ENCODE measurements at regions not wholly inside any gene's neighbourhood (a gene's known extent, or its start where the extent isn't known, plus 50 kb on each side); places are given as distances from the start of the nearest gene placed in this dataset.

DNA sequence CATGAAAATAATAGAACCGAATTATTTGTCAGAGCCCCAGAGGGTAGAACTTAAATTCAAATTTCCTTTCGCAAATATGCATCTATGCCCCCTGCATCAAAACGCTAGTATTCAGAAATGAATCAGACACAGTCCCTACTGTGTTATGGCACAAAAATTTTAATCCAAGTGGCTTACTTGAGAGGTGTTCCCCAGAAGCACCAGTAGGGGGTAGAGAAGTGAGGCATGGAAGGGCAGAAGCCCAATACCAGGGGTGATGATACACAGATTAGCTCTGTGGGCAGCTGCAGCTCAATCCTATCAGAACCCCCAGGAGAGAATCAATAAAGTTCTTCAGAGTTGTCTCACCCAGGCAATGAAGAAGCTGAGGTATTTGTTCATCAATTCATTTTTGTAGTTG, 342.2 kb downstream of the OMA1 start:
- no peaks in the 10 kb centered on the region for H3K27me3 ChIP-seq (ENCODE audit: insufficient read depth, low read depth, severe bottlenecking)
- H3K4me3 ChIP-seq (ENCODE audit: low read depth, low read length) = no peak overlapping the region
- DNase-seq = peak; percentile 13
- TF ChIP-seq, protein P1, sequence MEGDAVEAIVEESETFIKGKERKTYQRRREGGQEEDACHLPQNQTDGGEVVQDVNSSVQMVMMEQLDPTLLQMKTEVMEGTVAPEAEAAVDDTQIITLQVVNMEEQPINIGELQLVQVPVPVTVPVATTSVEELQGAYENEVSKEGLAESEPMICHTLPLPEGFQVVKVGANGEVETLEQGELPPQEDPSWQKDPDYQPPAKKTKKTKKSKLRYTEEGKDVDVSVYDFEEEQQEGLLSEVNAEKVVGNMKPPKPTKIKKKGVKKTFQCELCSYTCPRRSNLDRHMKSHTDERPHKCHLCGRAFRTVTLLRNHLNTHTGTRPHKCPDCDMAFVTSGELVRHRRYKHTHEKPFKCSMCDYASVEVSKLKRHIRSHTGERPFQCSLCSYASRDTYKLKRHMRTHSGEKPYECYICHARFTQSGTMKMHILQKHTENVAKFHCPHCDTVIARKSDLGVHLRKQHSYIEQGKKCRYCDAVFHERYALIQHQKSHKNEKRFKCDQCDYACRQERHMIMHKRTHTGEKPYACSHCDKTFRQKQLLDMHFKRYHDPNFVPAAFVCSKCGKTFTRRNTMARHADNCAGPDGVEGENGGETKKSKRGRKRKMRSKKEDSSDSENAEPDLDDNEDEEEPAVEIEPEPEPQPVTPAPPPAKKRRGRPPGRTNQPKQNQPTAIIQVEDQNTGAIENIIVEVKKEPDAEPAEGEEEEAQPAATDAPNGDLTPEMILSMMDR (IDR thresholded peaks at IDR 0.05; ENCODE audit: low read depth, low read length) = peak; percentile 51
- no peaks in the 10 kb centered on the region for H3K9me3 ChIP-seq (ENCODE audit: severe bottlenecking)
- H3K36me3 ChIP-seq = no peaks in the 10 kb centered on the region
- no peak overlapping the region for H3K27ac ChIP-seq

DNA sequence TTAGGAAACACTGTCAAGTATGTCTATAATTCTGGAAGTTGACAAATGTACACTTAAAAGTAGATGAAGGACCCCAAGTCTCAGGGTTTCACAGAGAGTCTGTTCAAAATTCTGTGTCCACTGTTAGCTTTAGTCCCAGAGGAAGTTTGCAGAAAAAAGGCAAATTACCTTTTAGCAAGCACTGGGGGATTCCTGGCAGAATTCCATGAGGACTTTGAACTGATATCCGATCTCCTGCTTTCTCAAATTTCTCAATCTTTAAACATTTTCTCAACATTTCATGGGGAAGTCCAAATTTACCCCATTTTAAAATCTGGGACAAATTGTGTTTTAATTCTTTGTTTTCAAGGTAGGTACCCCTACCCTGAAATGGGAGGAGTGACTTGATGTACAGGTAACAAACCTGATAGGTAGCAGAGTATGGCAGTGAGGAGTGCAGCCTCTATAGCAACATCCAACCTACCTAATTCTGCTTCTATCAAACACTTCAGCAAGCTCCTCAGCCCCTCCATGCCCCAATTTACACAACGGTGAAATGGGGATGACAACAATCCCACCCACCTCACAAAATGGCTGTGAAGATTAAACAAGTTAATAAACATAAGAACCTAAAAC, 344.9 kb downstream of the OMA1 start:
- Histone ChIP-seq H3K9me3 (ENCODE audit: severe bottlenecking) (no peaks in the 10 kb centered on the region), H3K36me3 (no peaks in the 10 kb centered on the region), H3K4me3 (ENCODE audit: low read depth, low read length) (no peak overlapping the region), H3K27me3 (ENCODE audit: insufficient read depth, low read depth, severe bottlenecking) (no peaks in the 10 kb centered on the region), H3K27ac (no peak overlapping the region)
- DNase-seq = no peak
- TF ChIP-seq, protein P1 (IDR thresholded peaks at IDR 0.05; ENCODE audit: low read depth, low read length) = no peak

DNA sequence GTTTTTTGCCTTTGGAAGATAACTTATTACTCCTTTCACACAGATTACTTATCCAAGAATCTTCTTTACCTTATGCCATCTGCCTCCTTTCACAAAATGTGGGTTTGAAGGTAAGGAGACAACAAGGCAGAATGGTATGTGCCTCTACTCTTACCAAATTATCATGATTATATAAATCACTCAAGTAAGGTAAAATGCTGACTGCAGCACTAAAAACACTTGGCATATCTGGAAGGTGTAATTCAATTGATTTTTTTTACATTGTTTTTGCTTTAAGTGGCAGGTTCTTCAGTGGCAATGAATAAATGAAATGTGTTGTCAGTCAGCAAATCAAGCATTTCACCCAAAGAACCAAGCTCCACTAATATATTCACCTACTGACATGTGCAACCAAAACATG, 346.1 kb downstream of the OMA1 start:
- H3K27me3 ChIP-seq (ENCODE audit: insufficient read depth, low read depth, severe bottlenecking) = no peaks in the 10 kb centered on the region
- no peak for DNase-seq
- TF ChIP-seq, protein P1 (IDR thresholded peaks at IDR 0.05; ENCODE audit: low read depth, low read length) = no peak
- H3K36me3 ChIP-seq = no peaks in the 10 kb centered on the region
- H3K27ac ChIP-seq = no peak overlapping the region
- H3K4me3 ChIP-seq (ENCODE audit: low read depth, low read length) = no peak overlapping the region
- no peaks in the 10 kb centered on the region for H3K9me3 ChIP-seq (ENCODE audit: severe bottlenecking)

DNA sequence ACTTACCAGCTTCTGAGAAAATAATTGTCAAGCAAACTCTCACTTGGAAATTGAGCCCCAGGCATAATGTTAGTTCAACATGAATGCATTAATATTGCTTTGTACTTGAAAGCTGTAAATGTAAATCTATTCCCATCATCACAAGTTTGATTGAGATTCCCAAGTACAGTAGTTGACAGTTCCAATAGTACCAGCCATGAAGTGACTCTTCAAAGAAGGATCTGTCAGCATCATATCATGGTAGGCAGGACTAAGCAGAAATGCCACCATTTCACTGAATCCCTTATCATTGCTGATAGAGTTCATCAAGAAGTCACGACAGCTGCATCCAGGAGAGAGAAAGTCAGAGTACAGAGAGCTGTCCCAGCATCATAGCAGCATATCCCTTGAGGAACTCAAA, 348.7 kb downstream of the OMA1 start:
- TF ChIP-seq, protein P1 (IDR thresholded peaks at IDR 0.05; ENCODE audit: low read depth, low read length) = no peak
- H3K27ac ChIP-seq = no peak overlapping the region
- H3K27me3 ChIP-seq (ENCODE audit: insufficient read depth, low read depth, severe bottlenecking) = no peaks in the 10 kb centered on the region
- no peak overlapping the region for H3K4me3 ChIP-seq (ENCODE audit: low read depth, low read length)
- no peaks in the 10 kb centered on the region for H3K9me3 ChIP-seq (ENCODE audit: severe bottlenecking)
- no peak for DNase-seq
- H3K36me3 ChIP-seq = no peaks in the 10 kb centered on the region

DNA sequence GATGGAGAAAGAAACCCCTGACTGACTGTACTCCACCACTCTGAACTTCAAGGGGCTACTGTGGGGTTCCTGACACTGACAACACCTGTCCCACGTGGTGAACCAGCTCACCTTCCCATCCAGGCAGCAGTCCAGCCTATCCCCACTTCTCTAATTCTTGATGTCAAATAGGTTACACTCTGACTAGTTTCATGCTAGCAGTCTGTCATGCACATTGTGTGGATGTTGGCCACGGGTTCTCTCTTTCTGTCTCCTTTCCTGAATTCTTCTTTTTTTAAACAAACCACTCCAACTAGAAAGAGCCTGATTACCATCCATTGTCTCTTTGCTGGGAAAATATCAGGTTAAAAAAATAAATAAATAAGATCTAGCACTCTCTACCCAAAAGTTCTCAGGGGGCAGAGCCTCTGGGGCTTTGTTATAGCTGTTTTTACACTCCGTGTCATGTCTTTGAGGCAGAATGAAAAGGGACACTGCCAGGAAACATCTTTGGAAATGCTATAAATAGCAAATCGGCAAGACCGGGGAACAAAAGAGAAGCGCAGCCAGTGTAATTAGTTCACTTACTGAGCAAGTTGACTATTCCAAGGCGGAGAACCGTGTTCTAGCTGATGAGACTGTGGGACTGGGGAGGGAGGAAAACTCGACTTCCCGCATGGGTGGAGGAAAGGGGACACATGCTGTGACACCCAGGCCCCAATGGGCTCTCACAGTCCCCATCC, 356.1 kb downstream of the OMA1 start:
- no peaks in the 10 kb centered on the region for H3K27me3 ChIP-seq (ENCODE audit: insufficient read depth, low read depth, severe bottlenecking)

More for the DNA sequence above, 356.1 kb downstream of the OMA1 start:
- Histone ChIP-seq H3K4me3 (ENCODE audit: low read depth, low read length) (no peak overlapping the region), H3K36me3 (no peaks in the 10 kb centered on the region), H3K9me3 (ENCODE audit: severe bottlenecking) (no peaks in the 10 kb centered on the region), H3K27ac (no peak overlapping the region)
- TF ChIP-seq, protein P1 (IDR thresholded peaks at IDR 0.05; ENCODE audit: low read depth, low read length) = no peak
- DNase-seq = no peak
